Fibroblast of skin of abdomen (primary cell): ENCODE measurements at regions not wholly inside any gene's neighbourhood (a gene's known extent, or its start where the extent isn't known, plus 50 kb on each side); places are given as distances from the start of the nearest gene placed in this dataset.
"Not testable (repeated sequence)": the region's sequence is repeated elsewhere in the genome, so short reads cannot be mapped to it uniquely, and the experiment has no call there.

Experiments
- DNase-seq: peaks from one replicate; pipeline ENCODE4 v3.0.0-alpha.2; 2013

DNA sequence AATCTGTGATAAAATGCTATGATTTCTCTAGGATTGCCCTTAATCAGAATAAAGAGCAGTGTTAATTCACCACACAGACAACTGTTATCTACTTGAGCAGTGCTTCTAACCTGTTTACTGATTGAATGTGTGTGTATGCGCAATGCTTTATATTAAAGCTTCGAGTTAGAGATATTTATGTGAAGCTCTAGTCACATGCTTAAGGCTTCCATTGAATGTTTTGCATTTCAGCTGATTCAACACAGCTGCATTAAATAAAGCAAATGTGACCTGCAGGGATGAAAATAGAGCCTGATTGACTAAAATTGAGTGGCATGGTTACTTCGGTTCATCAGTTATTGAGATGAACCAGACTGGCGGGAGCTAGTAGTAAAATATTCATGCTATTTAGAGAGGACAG lies 395.3 kb downstream of the JRKL start:
- no peak for DNase-seq

DNA sequence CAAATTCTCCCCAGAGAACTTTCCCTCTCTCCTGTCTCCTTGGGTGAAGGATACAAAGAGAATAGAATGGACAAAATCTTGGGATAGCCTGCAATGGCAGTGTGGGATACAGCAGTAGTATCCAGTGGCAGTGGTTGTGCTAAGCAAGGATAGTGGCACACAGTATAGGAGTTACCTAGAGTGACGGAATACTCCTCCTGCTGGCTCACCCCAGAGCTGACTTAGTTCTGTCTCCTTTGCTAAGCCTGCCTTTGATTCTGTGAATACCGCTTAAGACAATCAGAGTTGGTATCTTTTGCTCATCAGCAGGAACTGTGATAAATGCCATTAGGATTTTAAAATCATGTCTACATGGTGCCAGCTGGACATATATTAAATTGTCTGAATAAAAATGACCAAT lies 404.3 kb downstream of the JRKL start:
- no peak for DNase-seq

DNA sequence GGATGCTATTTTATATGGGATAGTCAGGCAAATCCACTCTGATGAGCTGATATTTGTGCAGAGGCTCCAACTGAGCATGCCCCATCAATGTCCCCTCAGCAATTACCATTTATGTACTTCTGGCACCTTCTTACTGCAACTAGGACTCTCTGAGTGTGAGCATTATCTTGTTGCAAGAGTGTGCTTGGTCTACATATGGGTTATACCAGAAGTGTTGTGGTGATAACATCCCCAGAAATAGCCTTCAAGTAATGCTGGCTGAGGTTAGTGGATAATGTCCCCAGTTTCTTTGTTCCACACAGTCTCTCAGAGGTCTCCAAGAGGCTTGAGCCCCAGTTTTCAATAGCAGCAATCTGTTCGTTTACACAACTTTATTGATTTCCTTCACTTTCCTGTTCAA lies 408.6 kb downstream of the JRKL start:
- DNase-seq = no peak

DNA sequence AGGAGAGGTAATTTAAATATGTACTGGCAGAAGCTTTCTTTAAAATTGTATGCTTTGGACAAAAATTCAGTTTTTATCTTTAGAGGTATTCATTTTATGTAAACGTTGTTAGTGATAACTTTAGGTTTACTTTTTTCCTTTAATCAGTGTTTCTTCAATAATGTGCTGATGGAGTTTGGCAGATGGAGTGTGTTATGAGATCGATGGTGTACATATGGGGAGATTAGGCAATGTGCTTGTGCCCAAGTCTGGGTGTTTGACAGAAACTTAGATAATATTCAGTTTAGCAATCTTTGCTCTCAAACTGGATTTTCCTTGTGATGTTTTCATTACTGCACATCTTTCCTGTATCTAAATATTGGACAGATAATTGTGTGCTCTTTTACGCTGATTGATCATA lies 425.4 kb downstream of the JRKL start:
- no peak for DNase-seq

DNA sequence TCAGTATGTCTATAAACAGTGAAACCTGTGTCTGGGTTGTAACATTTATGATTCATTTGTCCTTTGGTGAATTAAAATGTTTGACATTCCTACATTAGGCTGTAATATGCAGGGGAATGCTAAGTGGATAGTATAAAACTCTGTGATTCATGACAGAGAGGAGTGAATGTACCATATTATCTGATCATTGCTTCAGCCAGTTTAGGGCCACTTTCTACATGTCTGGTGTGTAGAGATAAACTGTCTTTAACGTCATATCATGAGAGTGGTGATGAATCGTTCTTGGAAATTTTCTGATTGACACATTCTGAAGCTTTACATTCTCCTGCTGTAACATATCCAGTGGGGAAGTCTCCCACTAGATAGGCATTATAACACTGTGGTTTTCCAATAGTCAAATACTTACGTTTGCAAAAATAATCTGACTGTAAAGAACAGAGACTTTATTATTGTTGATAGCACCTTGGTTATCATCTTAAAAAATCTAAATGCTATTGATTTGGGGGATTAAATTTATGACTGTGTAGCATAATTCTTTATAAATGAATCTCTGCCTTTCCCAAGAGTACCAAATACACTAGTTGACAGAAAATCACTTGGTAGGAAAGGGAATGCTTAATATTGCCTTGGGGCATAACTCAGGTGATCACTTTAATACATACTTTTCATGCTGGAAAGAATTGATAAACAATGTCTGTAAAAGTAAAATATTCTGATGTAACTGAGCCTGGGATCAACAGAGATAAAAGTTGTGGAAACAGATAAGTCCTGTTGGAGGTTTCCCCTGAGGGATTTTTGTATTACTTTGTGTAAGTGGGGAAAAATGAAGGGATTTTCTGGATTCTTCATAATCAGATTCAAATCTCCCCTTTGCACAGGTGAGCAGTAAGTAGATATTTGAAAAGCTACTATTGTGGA lies 427.9 kb downstream of the JRKL start:
- peak; percentile 24 for DNase-seq

DNA sequence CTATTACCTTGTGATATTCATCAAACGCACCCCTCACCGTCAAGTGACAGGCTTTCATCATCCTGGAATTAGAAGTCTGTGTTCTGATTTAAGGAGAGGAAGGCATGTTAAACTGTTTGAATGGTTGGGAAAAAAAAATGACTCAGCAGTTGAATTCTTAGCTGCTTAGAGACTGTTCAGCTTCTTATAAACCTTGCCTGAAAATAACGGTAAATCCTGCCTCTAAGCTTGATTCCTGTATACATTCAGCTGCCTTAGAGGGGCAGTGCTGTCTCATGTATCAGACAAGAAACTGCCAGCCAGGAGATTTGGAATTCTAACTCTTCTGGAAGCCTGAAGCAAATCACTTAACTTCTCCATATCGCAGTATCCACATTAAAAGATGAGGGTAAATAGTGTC lies 437.4 kb downstream of the JRKL start:
- DNase-seq = peak; percentile 4

DNA sequence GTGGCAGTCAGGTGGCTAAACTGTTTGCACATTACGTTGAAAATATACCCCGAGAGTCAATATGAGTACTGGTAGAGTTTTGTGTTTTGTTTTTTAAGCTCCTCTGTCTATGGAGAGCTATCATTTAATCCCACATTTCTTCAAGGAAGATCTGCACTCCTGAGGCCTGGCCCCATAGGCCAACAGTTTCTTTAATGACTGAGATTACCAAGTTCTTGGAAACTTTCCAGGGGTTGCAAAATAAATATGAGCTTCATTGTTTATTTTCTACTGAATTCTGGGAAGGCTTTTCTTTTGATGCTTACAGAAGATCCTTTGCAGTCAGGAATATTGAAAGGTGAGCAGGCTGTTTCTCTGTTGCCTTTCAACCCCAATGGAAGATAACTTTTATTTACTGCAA lies 452.0 kb downstream of the JRKL start:
- no peak for DNase-seq

DNA sequence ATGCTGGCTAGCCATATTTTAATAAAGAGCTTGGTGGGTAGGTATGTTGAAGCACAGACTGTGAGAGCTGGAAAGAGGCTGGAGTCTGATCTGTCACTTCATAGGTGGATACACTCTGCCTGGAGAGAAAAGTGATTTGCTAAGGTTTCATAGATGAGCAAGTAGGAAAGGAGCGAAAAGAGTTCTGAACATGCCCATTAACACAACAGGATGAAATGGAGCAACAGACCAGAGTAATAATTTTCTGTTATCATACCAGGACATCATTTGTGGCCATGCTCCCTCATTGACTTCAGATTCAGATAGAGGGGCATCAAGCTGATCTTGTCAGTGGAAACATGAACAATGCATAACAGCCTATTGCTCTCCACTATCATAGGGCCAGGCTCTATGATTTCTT lies 452.9 kb downstream of the JRKL start:
- DNase-seq = no peak

DNA sequence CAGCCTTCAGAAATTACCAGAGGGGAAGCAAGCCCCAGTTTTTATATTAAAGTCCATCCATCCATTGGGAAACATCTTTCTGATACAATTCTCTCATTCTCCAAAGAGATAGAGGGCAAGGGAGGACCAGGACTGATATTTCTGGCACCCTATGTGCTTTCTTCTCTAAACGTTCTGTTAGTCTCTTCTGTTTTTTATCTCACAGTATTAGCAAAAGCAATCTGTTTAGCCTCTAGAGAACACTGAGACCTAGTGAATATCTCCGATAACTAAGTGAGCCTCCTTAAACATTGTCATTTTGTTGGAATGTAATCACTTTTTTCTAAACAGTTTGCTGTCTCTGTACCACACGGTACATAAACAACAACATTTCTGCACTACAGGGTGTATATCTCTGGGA lies 464.6 kb downstream of the JRKL start:
- DNase-seq = no peak

DNA sequence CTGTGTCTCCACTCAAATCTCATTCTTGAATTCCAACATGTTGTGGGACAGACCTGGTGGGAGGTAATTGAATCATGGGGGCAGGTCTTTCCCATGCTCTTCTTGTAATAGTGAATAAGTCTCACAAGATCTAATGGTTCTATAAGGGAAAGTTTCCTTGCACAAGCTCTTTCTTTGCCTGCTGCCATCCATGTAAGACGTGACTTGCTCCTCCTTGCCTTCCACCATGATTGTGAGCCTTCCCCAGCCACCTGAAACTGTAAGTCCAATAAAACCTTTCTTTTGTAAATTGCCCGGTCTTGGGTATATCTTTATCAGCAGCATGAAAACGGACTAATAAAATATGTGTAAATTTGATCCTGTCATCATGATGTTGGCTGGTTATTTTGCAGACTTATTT lies 471.9 kb downstream of the JRKL start:
- DNase-seq = not testable (repeated sequence)

DNA sequence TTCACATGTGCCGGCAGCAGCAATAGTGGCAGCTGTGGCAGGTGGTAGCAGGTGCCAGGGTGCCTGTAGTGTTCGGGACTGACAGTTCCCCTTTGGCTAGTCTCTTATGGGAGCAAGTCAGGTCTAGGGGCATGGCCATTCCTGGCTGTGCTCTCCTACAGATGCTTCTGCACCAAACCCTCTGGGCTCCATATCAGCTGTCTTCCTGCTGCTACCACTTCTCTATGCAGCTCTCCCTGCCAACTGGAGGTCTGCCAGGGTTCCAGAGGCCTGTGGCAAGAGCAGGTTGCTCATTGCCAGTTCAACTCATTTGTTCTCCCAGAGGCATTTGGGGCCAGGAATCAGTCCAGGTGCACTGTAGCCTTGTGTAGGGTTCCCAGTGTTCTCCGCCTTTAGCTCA lies 473.7 kb downstream of the JRKL start:
- DNase-seq = no peak

DNA sequence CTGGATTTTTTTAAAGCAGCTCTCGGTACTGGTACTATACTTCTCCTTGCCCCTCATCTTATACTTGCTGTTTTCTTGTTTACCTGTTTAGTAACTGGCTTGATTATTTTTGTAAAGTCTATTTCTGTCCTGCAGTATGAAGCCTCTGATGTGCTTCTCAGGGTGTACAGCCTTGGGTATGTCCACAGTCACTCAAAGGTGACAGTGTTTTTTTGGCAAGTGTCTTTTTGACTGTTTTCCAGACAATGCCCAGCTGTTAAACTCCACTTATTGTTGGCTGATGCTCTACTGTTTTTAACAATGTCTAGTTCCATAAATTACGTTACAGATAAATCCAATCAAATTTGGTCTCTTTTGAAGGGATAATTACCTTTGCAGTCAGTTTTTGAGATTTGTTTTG lies 475.2 kb downstream of the JRKL start:
- no peak for DNase-seq

DNA sequence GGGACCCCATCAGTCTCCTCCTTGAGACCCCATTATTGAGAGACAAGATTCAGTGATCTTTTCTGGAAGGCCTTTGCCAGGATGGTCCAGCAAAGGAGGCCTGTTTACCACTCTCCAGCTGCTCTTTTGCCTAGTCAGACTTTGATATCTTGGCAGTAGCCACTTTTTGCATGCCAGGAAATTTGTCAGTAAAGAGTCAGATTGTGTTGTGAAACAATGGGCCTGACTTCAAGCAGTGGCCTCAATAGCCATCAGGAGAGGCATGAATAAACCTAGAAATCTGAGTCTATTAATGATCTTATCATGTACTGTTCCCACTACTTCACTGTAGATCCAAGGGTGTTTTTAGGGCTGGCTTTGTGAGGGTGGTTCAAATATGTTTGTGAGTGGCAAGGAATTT lies 479.4 kb downstream of the JRKL start:
- no peak for DNase-seq

DNA sequence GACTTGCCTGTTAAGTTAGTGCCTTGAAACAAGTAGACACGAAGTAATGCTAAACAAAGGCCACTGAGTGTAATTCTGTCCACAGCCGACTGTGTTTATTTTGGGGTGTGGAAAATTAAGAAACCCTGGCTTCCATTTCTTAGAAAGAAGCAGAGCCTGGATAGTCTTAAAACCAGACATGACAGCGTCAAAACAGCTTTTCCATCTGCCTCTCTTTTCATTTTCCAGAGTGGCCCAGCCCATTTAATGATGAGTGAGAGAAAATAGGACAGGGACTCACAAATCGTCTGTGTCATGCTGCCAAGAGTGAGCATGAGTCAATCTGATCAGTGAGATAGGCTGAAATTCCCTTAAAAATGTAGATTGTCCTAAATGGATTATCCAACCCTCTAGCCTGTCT lies 485.9 kb downstream of the JRKL start:
- DNase-seq = no peak

DNA sequence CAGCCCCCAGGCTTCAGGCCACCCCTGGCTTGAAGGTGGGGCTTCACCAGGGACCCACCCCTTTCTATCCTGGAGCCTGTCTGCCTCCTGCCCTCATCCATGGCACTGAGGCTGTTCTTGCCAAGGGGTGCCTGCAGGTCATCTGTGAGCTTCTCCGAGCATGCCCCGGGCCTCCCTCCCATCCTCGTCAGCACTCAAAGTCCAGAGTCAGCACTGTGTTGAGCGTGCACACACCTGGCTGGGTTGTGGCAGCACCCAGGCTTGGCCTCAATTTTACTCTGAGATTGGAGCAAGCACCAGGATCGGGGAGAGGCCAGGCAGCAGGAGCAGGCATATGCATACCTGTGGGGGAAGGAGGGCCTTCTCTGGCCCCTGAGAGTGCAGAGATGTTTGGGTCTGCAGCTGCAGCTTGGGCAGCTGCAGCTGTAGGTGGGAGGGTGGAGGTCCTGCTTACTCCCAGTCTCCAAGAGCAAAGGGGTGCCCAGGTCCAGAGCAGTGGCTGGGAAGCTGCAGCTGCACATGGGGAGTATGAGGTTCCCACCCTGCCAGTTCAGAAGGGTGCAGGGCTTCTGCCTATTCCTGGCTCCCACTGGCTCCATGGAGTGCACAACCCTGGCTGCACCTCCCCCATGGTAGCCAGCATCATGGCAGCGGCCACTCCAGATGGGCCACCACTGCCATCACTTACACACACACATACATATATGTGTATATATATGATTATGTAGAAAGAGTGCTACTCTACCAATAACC lies 488.7 kb downstream of the JRKL start:
- DNase-seq = no peak

DNA sequence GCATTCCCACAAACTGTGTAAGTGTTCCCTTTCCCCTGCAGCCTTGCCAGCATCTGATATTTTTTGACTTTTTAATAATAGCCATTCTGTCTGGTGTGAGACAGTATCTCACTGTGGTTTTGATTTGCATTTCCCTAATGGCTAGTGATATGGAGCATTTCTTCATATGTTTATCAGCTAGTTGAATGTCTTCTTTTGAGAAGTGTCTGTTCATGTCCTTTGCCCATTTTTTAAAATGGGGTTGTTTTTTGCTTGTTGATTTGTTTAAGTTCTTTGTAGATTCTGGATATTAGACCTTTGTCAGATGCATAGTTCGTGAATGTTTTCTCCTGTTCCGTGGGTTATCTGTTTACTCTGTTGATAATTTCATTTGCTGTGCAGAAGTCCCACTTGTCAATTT lies 492.8 kb downstream of the JRKL start:
- not testable (repeated sequence) for DNase-seq

DNA sequence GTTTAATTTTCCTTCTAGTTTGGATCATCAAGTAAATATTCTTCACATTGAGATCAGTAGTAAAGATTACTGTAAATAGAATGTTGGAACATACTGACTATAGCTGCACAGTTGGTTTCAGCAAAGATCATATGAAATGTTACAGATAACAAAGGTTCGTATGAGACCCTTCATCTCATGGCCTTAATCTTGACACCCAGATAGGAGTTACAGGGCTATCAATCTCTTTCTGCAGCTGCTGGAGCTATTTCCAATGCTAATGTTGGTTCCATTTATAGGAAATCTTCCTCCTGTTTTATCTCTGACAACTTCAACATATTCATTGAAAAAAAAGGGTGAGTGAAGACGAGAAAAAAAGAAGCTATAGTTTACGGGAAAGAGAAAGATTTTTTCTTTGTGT lies 495.6 kb downstream of the JRKL start:
- no peak for DNase-seq

DNA sequence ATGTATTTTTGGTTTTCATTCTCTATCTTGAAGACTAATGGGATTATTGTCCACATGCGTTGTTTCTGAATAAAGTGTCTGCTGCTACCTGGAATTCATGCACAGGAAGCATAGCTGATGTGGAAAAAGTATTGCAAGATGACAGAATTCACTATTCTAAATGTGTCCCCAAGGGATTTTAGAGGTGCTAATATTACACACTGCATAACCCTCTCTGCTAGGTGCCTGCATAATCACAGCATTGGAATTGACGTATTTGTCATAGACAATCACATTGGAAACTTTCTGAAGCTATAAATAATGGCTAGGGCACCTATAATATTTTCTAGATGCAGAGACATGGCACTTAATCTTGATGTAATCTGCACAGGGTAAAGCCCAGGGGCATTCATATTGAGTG lies 496.1 kb downstream of the JRKL start:
- no peak for DNase-seq

DNA sequence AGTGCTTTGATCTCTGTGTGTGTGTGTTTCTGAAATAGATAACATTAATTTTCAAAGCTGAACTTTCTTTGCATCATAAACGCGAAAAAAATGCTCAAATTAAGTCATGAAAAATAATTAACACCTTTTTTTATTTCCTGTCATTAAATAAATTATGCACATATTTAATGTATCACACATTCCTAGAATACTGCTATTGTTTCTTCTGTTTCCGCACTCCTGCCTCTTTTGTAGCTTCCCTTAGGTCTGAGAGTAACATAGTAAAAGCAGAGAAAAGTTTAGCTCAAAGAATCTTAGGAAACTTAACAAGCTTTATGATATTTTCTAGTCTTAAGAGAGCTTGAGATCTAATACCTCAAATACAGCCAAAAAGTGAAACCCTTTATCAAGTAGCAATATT lies 504.2 kb downstream of the JRKL start:
- no peak for DNase-seq

DNA sequence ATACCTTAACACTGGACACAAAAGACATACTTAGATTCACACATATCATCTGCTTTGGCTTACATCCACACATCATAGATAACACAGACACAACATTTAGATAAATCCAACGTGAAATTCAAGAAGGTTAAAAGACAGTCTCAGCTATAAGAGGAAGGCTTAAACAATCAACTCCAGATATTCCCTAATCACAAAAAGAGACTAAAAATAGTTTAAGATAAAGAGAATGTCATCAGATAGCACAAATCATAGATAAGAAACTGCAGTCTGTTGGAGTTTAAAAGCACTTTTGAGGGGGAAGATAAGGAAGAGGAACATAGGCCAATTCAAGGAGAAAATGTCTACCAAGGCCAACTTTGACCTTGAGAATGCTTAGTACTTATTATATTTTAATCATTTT lies 504.8 kb downstream of the JRKL start:
- DNase-seq = no peak

DNA sequence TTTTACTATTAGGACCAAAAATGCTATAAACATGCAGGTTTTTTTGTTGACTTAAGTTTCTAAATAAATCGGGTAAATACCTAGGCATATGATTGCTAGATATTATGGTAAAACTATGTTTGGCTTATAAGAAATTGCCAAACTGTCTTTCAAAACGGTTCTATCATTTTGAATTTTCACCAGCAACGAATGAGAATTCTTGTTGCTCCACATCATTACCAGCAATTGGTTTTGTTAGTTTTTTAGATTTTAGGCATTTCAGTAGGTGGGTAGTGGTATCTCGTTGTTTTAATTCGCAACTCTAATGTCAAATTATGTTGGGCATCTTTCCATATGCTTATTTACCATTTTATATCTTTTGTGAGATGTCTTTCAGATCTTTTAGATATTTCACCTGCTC lies 510.2 kb downstream of the JRKL start:
- no peak for DNase-seq

DNA sequence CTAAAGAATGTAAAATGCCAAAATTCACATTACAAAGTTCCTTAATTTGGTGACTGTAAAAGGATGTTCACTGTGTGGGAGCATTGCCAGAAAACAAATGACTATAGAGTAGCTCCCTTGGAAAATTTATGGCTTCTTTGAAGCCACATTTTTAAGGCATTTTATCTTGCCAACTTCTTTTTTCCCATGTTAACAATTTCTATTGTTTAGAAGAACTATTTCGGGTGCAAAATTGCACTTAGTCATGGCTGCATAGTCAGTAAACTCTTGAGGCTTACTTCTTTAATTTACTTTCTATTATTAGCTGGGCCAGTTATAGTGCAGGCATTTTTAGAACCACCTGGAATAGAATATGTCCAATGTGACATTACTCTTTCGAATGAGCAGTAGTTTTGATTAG lies 515.3 kb downstream of the JRKL start:
- DNase-seq = no peak

DNA sequence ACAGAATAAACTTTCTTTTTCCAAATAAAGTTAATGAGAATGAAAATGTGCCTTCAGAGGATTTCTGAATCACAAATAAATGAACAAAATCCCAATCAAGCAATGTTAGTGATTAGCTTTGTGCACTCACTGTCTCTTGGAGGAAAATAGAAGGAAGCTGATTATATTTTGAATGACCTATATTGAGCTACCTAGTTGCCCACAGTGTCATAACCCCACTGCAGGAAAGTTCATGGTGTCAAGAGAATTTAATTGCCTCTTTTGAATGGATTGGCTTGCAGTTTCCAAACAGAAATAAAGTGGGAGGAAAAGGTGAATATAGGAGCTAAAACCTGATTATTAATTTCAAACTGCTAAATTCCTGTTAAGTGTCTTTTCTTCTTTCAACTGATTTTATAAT lies 515.9 kb downstream of the JRKL start:
- DNase-seq = no peak

DNA sequence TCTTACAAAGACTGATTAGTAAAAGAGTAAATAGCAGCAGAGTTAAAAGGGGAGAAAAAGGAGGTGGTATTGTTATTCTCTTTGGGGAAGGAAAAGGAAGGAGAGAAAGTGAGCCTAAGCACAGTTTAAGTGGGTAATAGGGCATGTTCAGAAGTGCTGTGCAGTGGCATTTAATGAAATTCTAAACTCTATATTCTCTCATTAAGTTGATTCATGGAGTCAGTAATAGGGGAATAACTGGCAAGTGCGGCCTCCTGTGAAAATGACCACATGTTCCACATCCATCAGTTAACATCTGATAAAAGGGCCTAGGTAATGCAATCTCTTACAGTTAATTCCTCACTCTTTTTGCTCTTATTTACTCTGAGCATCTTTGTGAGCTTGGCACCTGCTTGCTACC lies 516.7 kb downstream of the JRKL start:
- no peak for DNase-seq
